Large intestine (tissue), 3 donors: ENCODE measurements at regions not wholly inside any gene's neighbourhood (a gene's known extent, or its start where the extent isn't known, plus 50 kb on each side); places are given as distances from the start of the nearest gene placed in this dataset.
"Not testable (repeated sequence)": the region's sequence is repeated elsewhere in the genome, so short reads cannot be mapped to it uniquely, and the experiment has no call there.

Experiments used
- DNase-seq, 2 donors: peaks; one replicate each; pipeline versions ENCODE4 v3.0.0 to v3.0.0-alpha.2; 2013
- H3K27ac ChIP-seq: one replicate; pipeline ENCODE4 v1.5.1; 2013; ENCODE audit warnings: low read length
- H3K27me3 ChIP-seq: 2 replicates; pipeline ENCODE4 v1.6.1; 2013; ENCODE audit warnings: low read length; ENCODE audit not compliant: control insufficient read depth, insufficient read depth
- H3K36me3 ChIP-seq: 2 replicates; pipeline ENCODE4 v1.6.1; 2013; ENCODE audit warnings: low read length; ENCODE audit not compliant: control insufficient read depth, insufficient read depth
- H3K4me1 ChIP-seq: one replicate; pipeline ENCODE4 v1.6.1; 2013; ENCODE audit warnings: low read length; ENCODE audit not compliant: control insufficient read depth, insufficient read depth
- H3K4me3 ChIP-seq: one replicate; pipeline ENCODE4 v1.5.1; 2013; ENCODE audit warnings: low read length
- H3K9me3 ChIP-seq: one replicate; pipeline ENCODE4 v1.6.1; 2013; ENCODE audit warnings: mild to moderate bottlenecking, low read depth, low read length, moderate library complexity; ENCODE audit not compliant: control insufficient read depth
- WGBS: methylation state at CpG from one replicate; pipeline ENCODE4 v1.1.5; 2013; ENCODE audit warnings: low lambda C conversion rate; ENCODE audit not compliant: insufficient coverage; 5-methylcytosine and 5-hydroxymethylcytosine counted together

GRCh38 chr6:170151804-170152123 is 139.1 kb downstream of the DLL1 start:
- H3K9me3 ChIP-seq = no peaks in the 10 kb centered on the region
- no peaks in the 10 kb centered on the region for H3K4me1 ChIP-seq
- no CpG with 5 or more reads among the region's 12 CpGs for WGBS
- H3K27ac ChIP-seq = no peak overlapping the region
- H3K4me3 ChIP-seq = no peak overlapping the region
- no peaks in the 10 kb centered on the region for H3K36me3 ChIP-seq
- DNase-seq = no peak
- peaks cover 9% of the 10 kb centered on the region for H3K27me3 ChIP-seq

GRCh38 chr6:170151321-170151771 is 139.5 kb downstream of the DLL1 start:
- peaks cover 9% of the 10 kb centered on the region for H3K27me3 ChIP-seq
- DNase-seq = no peak
- H3K4me1 ChIP-seq = no peaks in the 10 kb centered on the region
- no peak overlapping the region for H3K4me3 ChIP-seq
- no CpG with 5 or more reads among the region's 11 CpGs for WGBS
- H3K9me3 ChIP-seq = no peaks in the 10 kb centered on the region
- H3K27ac ChIP-seq = no peak overlapping the region
- H3K36me3 ChIP-seq = no peaks in the 10 kb centered on the region

- H3K4me3 ChIP-seq = no peak overlapping the region
- H3K4me1 ChIP-seq = no peaks in the 10 kb centered on the region
- no peak for DNase-seq
- H3K27me3 ChIP-seq = peaks cover 9% of the 10 kb centered on the region
- no peaks in the 10 kb centered on the region for H3K36me3 ChIP-seq
- H3K27ac ChIP-seq = no peak overlapping the region
- WGBS = no CpG with 5 or more reads among the region's 7 CpGs
- H3K9me3 ChIP-seq = peaks cover 2% of the 10 kb centered on the region
Measured at GRCh38 chr6:170150590-170150945, 140.3 kb downstream of the DLL1 start.

GRCh38 chr6:170149681-170150589 is 140.9 kb downstream of the DLL1 start:
- H3K4me3 ChIP-seq = no peak overlapping the region
- peaks cover 2% of the 10 kb centered on the region for H3K9me3 ChIP-seq
- no peak overlapping the region for H3K27ac ChIP-seq
- WGBS = no CpG with 5 or more reads among the region's 9 CpGs
- H3K27me3 ChIP-seq = peaks cover 9% of the 10 kb centered on the region
- no peak for DNase-seq
- H3K36me3 ChIP-seq = no peaks in the 10 kb centered on the region
- H3K4me1 ChIP-seq = no peaks in the 10 kb centered on the region

GRCh38 chr6:170148709-170149470 is 142.0 kb downstream of the DLL1 start:
- no peak overlapping the region for H3K4me3 ChIP-seq
- H3K9me3 ChIP-seq = peaks cover 6% of the 10 kb centered on the region
- no CpG with 5 or more reads among the region's 17 CpGs for WGBS
- no peak overlapping the region for H3K27ac ChIP-seq
- no peak for DNase-seq
- no peaks in the 10 kb centered on the region for H3K36me3 ChIP-seq
- peaks cover 9% of the 10 kb centered on the region for H3K27me3 ChIP-seq
- no peaks in the 10 kb centered on the region for H3K4me1 ChIP-seq

- peaks cover 9% of the 10 kb centered on the region for H3K27me3 ChIP-seq
- WGBS = 57% methylated on average over 3 of the region's 30 CpGs
Measured at GRCh38 chr6:170147832-170148708, 142.8 kb downstream of the DLL1 start.

GRCh38 chr6:170147056-170147787 is 143.7 kb downstream of the DLL1 start:
- Histone ChIP-seq H3K9me3 (peaks cover 6% of the 10 kb centered on the region), H3K36me3 (no peaks in the 10 kb centered on the region), H3K4me3 (no peak overlapping the region), H3K4me1 (no peaks in the 10 kb centered on the region), H3K27ac (no peak overlapping the region), H3K27me3 (peaks cover 9% of the 10 kb centered on the region)
- no peak for DNase-seq
- no CpG with 5 or more reads among the region's 23 CpGs for WGBS

More at GRCh38 chr6:170147832-170148708, 142.8 kb downstream of the DLL1 start:
- Histone ChIP-seq H3K27ac (no peak overlapping the region), H3K9me3 (peaks cover 6% of the 10 kb centered on the region), H3K4me3 (no peak overlapping the region), H3K4me1 (no peaks in the 10 kb centered on the region), H3K36me3 (no peaks in the 10 kb centered on the region)
- DNase-seq = peak in 1 of 2 donors; percentile 21

- Histone ChIP-seq H3K27ac (no peak overlapping the region), H3K4me1 (no peaks in the 10 kb centered on the region), H3K4me3 (no peak overlapping the region), H3K27me3 (peaks cover 9% of the 10 kb centered on the region), H3K9me3 (peaks cover 6% of the 10 kb centered on the region), H3K36me3 (no peaks in the 10 kb centered on the region)
- no CpG with 5 or more reads among the region's 12 CpGs for WGBS
- DNase-seq = no peak
Measured at GRCh38 chr6:170146640-170147039, 144.2 kb downstream of the DLL1 start.

GRCh38 chr6:170146131-170146530 is 144.7 kb downstream of the DLL1 start:
- H3K9me3 ChIP-seq, DNase-seq, H3K27me3 ChIP-seq, H3K27ac ChIP-seq, H3K36me3 ChIP-seq, H3K4me3 ChIP-seq, H3K4me1 ChIP-seq: not testable (repeated sequence)

- H3K9me3 ChIP-seq, DNase-seq, H3K27me3 ChIP-seq, H3K36me3 ChIP-seq, H3K27ac ChIP-seq, H3K4me3 ChIP-seq, H3K4me1 ChIP-seq: not testable (repeated sequence)
- WGBS = no CpG with 5 or more reads among the region's 3 CpGs
Measured at GRCh38 chr6:170145716-170146115, 145.2 kb downstream of the DLL1 start.
